ENCODE measurements at regions not wholly inside any gene's neighbourhood (a gene's known extent, or its start where the extent isn't known, plus 50 kb on each side); places are given as distances from the start of the nearest gene placed in this dataset.

- TF ChIP-seq POLR2A (IDR thresholded peaks at IDR 0.05; ENCODE audit: low read depth) (no peak), CTCF (IDR thresholded peaks at IDR 0.05) (no peak), POLR2AphosphoS5 (IDR thresholded peaks at IDR 0.05) (no peak)
These were observed 156.8 kb upstream of the IRX3 start for GRCh38 chr16:54443352-54443751.
